Caco-2 (cell line): ENCODE measurements at regions not wholly inside any gene's neighbourhood (a gene's known extent, or its start where the extent isn't known, plus 50 kb on each side); places are given as distances from the start of the nearest gene placed in this dataset.

Source experiments
- BruUV-seq: library from RNA; stranded (reverse); fragments of 400-500 nt; replicated peaks from 2 replicates; lab custom pipeline; 2021; lab: Mats Ljungman, UMichigan
- CTCF ChIA-PET: fragments of 300-600 bp; sonication (Branson Sonifier 250); formaldehyde crosslinking; loops from one replicate; lab custom pipeline; 2022; ENCODE audit warnings: antibody characterized with exemption; lab: Charles Lee
- POLR2A ChIA-PET: fragments of 300-600 bp; sonication (Branson Sonifier 250); formaldehyde crosslinking; loops from one replicate; lab custom pipeline; 2022; ENCODE audit warnings: antibody characterized with exemption; lab: Charles Lee
- DNase-seq, 2 experiments: peaks; one replicate each; pipeline versions ENCODE4 v3.0.0 to v3.0.0-alpha.2; 2020 to 2022
- H3K27me3 ChIP-seq: replicated peaks from 2 replicates; pipeline ENCODE4 v1.6.0; 2011; ENCODE audit warnings: low read length; ENCODE audit not compliant: control insufficient read depth, insufficient read depth
- H3K36me3 ChIP-seq: 2 replicates; pipeline ENCODE4 v1.5.1; 2011; ENCODE audit warnings: low read length; ENCODE audit not compliant: control insufficient read depth, insufficient read depth
- H3K4me1 ChIP-seq: fragments of 250-450 bp; sonication (Bioruptor Pico); 2 replicates; pipeline ENCODE4 v1.5.1; 2020; ENCODE audit warnings: mild to moderate bottlenecking
- H3K4me3 ChIP-seq: 2 replicates; pipeline ENCODE4 v1.5.1; 2011; ENCODE audit warnings: low read depth, mild to moderate bottlenecking, control low read depth, low read length
- H3K9me3 ChIP-seq: fragments of 250-450 bp; sonication (Bioruptor Pico); 2 replicates; pipeline ENCODE4 v1.5.1; 2020; ENCODE audit warnings: mild to moderate bottlenecking, moderate library complexity
- H3K27ac Mint-ChIP-seq: one replicate; pipeline ENCODE4 v1.8.0; 2022; ENCODE audit warnings: mixed read lengths; ENCODE audit not compliant: unreplicated experiment
- H3K27me3 Mint-ChIP-seq: one replicate; pipeline ENCODE4 v1.8.0; 2022; ENCODE audit warnings: mixed read lengths; ENCODE audit not compliant: insufficient read depth, unreplicated experiment
- H3K36me3 Mint-ChIP-seq: one replicate; pipeline ENCODE4 v1.8.0; 2022; ENCODE audit warnings: mild to moderate bottlenecking, mixed read lengths; ENCODE audit not compliant: insufficient read depth, unreplicated experiment
- H3K4me1 Mint-ChIP-seq: one replicate; pipeline ENCODE4 v1.8.0; 2022; ENCODE audit warnings: low read depth, mixed read lengths; ENCODE audit not compliant: unreplicated experiment
- H3K4me3 Mint-ChIP-seq: one replicate; pipeline ENCODE4 v1.8.0; 2022; ENCODE audit warnings: mild to moderate bottlenecking, moderate library complexity, mixed read lengths; ENCODE audit not compliant: unreplicated experiment
- H3K9me3 Mint-ChIP-seq: one replicate; pipeline ENCODE4 v1.8.0; 2022; ENCODE audit warnings: mixed read lengths; ENCODE audit not compliant: unreplicated experiment
- intact Hi-C: fragments of 100-400 bp; cut with micrococcal nuclease; formaldehyde crosslinking; loops from one replicate; pipeline ENCODE4 v1.10.0; 2022; ENCODE audit not compliant: unreplicated experiment
- TF ChIP-seq, protein P1 (sequence below), 2 experiments: fragments of 200-600 bp in 1 of 2; IDR thresholded peaks; 1 replicate in 1 of 2; 2 replicates in 1 of 2; pipeline versions ENCODE4 v1.5.1 to v1.8.0; 2011 to 2022; ENCODE audit warnings: antibody characterized with exemption in 1 of 2, control low read depth in 1 of 2, inconsistent platforms in 1 of 2, low read depth in 1 of 2, low read length in 1 of 2, mild to moderate bottlenecking in 1 of 2, moderate library complexity in 1 of 2; ENCODE audit not compliant: insufficient read depth in 1 of 2, severe bottlenecking in 1 of 2, unreplicated experiment in 1 of 2

- Histone ChIP-seq H3K27me3 (no peaks in the 10 kb centered on the region), H3K4me3 (no peak overlapping the region), H3K4me1 (no peaks in the 10 kb centered on the region), H3K36me3 (no peaks in the 10 kb centered on the region), H3K9me3 (no peaks in the 10 kb centered on the region)
- no peak for DNase-seq
- ChIA-PET POLR2A (no interaction called here), CTCF (no interaction called here)
- Mint-ChIP-seq H3K4me3 (no peak overlapping the region), H3K9me3 (no peaks in the 10 kb centered on the region), H3K4me1 (no peaks in the 10 kb centered on the region), H3K27ac (no peak overlapping the region), H3K27me3 (no peaks in the 10 kb centered on the region), H3K36me3 (no peaks in the 10 kb centered on the region)
- no TSS peak for BruUV-seq
- intact Hi-C loops: no loop called here
- TF ChIP-seq, protein P1, sequence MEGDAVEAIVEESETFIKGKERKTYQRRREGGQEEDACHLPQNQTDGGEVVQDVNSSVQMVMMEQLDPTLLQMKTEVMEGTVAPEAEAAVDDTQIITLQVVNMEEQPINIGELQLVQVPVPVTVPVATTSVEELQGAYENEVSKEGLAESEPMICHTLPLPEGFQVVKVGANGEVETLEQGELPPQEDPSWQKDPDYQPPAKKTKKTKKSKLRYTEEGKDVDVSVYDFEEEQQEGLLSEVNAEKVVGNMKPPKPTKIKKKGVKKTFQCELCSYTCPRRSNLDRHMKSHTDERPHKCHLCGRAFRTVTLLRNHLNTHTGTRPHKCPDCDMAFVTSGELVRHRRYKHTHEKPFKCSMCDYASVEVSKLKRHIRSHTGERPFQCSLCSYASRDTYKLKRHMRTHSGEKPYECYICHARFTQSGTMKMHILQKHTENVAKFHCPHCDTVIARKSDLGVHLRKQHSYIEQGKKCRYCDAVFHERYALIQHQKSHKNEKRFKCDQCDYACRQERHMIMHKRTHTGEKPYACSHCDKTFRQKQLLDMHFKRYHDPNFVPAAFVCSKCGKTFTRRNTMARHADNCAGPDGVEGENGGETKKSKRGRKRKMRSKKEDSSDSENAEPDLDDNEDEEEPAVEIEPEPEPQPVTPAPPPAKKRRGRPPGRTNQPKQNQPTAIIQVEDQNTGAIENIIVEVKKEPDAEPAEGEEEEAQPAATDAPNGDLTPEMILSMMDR (IDR thresholded peaks at IDR 0.05; ENCODE audit: insufficient read depth in 1 of 2, low read depth in 1 of 2, low read length in 1 of 2, severe bottlenecking in 1 of 2, unreplicated experiment in 1 of 2): no peak
Observed at GRCh38 chr5:52624291-52624690, 163.4 kb upstream of the ITGA1 start.

GRCh38 chr5:52626312-52626711, 161.4 kb upstream of the ITGA1 start:
- Mint-ChIP-seq H3K4me3 (no peak overlapping the region), H3K27ac (no peak overlapping the region), H3K9me3 (no peaks in the 10 kb centered on the region), H3K4me1 (no peaks in the 10 kb centered on the region), H3K27me3 (no peaks in the 10 kb centered on the region), H3K36me3 (no peaks in the 10 kb centered on the region)
- ChIA-PET POLR2A (no interaction called here), CTCF (no interaction called here)
- no TSS peak for BruUV-seq
- Histone ChIP-seq H3K4me3 (no peak overlapping the region), H3K36me3 (no peaks in the 10 kb centered on the region), H3K27me3 (no peaks in the 10 kb centered on the region), H3K4me1 (no peaks in the 10 kb centered on the region), H3K9me3 (no peaks in the 10 kb centered on the region)
- intact Hi-C loops: no loop called here
- TF ChIP-seq, protein P1 (IDR thresholded peaks at IDR 0.05; ENCODE audit: insufficient read depth in 1 of 2, low read depth in 1 of 2, low read length in 1 of 2, severe bottlenecking in 1 of 2, unreplicated experiment in 1 of 2): no peak
- no peak for DNase-seq

- Histone ChIP-seq H3K27me3 (no peaks in the 10 kb centered on the region), H3K36me3 (no peaks in the 10 kb centered on the region), H3K4me3 (no peak overlapping the region), H3K9me3 (no peaks in the 10 kb centered on the region), H3K4me1 (no peaks in the 10 kb centered on the region)
- intact Hi-C loops: no loop called here
- Mint-ChIP-seq H3K4me1 (no peaks in the 10 kb centered on the region), H3K27ac (no peak overlapping the region), H3K4me3 (no peak overlapping the region), H3K27me3 (no peaks in the 10 kb centered on the region), H3K36me3 (no peaks in the 10 kb centered on the region), H3K9me3 (no peaks in the 10 kb centered on the region)
- TF ChIP-seq, protein P1 (IDR thresholded peaks at IDR 0.05; ENCODE audit: insufficient read depth in 1 of 2, low read depth in 1 of 2, low read length in 1 of 2, severe bottlenecking in 1 of 2, unreplicated experiment in 1 of 2): no peak
- POLR2A ChIA-PET: no interaction called here
- CTCF ChIA-PET: no interaction called here
- DNase-seq: no peak
- no TSS peak for BruUV-seq
Observed at GRCh38 chr5:52627740-52628139, 160.0 kb upstream of the ITGA1 start.
